ENCODE measurements at regions not wholly inside any gene's neighbourhood (a gene's known extent, or its start where the extent isn't known, plus 50 kb on each side); places are given as distances from the start of the nearest gene placed in this dataset.

GRCh38 chr12:54751493-54751892, 102.8 kb upstream of the MUCL1 start:
- Mint-ChIP-seq H3K27me3 (ENCODE audit: low read depth in 3 of 3) (no peaks in the 10 kb centered on the region), H3K4me1 (peaks cover 11% of the 10 kb centered on the region), H3K4me3 (no peak overlapping the region), H3K36me3 (no peaks in the 10 kb centered on the region), H3K9me3 (no peaks in the 10 kb centered on the region), H3K27ac (no peak overlapping the region)
- Histone ChIP-seq H3K4me2 (replicated peaks; ENCODE audit: extremely low read depth, low read length, poor library complexity, severe bottlenecking) (no peak overlapping the region), H3K79me2 (ENCODE audit: insufficient read depth, low read length) (no peaks in the 10 kb centered on the region), H3K4me3 (replicated peaks in 1 of 3; ENCODE audit: low read depth in 2 of 3, low read length in 3 of 3) (no peak overlapping the region), H3K27ac (ENCODE audit: low read depth in 1 of 2, low read length in 2 of 2) (no peak overlapping the region), H3K36me3 (replicated peaks in 1 of 2; ENCODE audit: control insufficient read depth in 1 of 2, insufficient read depth in 2 of 2, low read length in 2 of 2) (no peaks in the 10 kb centered on the region), H4K20me1 (ENCODE audit: insufficient read depth, low read length) (no peaks in the 10 kb centered on the region), H3K9ac (ENCODE audit: insufficient read depth, low read length, poor library complexity, severe bottlenecking) (no peak overlapping the region), H3K9me3 (replicated peaks in 1 of 2; ENCODE audit: control insufficient read depth in 1 of 2, insufficient read depth in 1 of 2, low read length in 2 of 2) (no peaks in the 10 kb centered on the region), H3K27me3 (ENCODE audit: control insufficient read depth in 2 of 2, insufficient read depth in 2 of 2, low read length in 2 of 2) (no peaks in the 10 kb centered on the region), H3K4me1 (ENCODE audit: control insufficient read depth in 1 of 2, insufficient read depth in 2 of 2, low read length in 2 of 2) (peaks cover 0 to 11% of the 10 kb centered on the region in 2 donors), H2AFZ (ENCODE audit: insufficient read depth, low read depth, low read length, poor library complexity, severe bottlenecking) (no peak overlapping the region)
- TF ChIP-seq, protein P1, sequence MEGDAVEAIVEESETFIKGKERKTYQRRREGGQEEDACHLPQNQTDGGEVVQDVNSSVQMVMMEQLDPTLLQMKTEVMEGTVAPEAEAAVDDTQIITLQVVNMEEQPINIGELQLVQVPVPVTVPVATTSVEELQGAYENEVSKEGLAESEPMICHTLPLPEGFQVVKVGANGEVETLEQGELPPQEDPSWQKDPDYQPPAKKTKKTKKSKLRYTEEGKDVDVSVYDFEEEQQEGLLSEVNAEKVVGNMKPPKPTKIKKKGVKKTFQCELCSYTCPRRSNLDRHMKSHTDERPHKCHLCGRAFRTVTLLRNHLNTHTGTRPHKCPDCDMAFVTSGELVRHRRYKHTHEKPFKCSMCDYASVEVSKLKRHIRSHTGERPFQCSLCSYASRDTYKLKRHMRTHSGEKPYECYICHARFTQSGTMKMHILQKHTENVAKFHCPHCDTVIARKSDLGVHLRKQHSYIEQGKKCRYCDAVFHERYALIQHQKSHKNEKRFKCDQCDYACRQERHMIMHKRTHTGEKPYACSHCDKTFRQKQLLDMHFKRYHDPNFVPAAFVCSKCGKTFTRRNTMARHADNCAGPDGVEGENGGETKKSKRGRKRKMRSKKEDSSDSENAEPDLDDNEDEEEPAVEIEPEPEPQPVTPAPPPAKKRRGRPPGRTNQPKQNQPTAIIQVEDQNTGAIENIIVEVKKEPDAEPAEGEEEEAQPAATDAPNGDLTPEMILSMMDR (IDR thresholded peaks at IDR 0.05), result no peak
- no peak for DNase-seq
- intact Hi-C loops (cut with micrococcal nuclease), result loop anchor here (5.0 to 10.0 kb wide), 3 partner anchors 103 to 321 kb away; partner anchors contain the start of gene MUCL1 (in 1 of the 2)
- WGBS (ENCODE audit: insufficient coverage), result no CpG with 5 or more reads among the region's 1 CpG

GRCh38 chr12:54749191-54749818, 101.1 kb upstream of the DCD start:
- Histone ChIP-seq H3K79me2 (ENCODE audit: insufficient read depth, low read length) (no peaks in the 10 kb centered on the region), H3K4me1 (ENCODE audit: control insufficient read depth in 1 of 2, insufficient read depth in 2 of 2, low read length in 2 of 2) (peaks cover 0 to 11% of the 10 kb centered on the region in 2 donors), H3K36me3 (replicated peaks in 1 of 2; ENCODE audit: control insufficient read depth in 1 of 2, insufficient read depth in 2 of 2, low read length in 2 of 2) (no peaks in the 10 kb centered on the region), H3K4me3 (replicated peaks in 1 of 3; ENCODE audit: low read depth in 2 of 3, low read length in 3 of 3) (no peak overlapping the region), H4K20me1 (ENCODE audit: insufficient read depth, low read length) (no peaks in the 10 kb centered on the region), H2AFZ (ENCODE audit: insufficient read depth, low read depth, low read length, poor library complexity, severe bottlenecking) (no peak overlapping the region), H3K27me3 (ENCODE audit: control insufficient read depth in 2 of 2, insufficient read depth in 2 of 2, low read length in 2 of 2) (no peaks in the 10 kb centered on the region), H3K4me2 (replicated peaks; ENCODE audit: extremely low read depth, low read length, poor library complexity, severe bottlenecking) (no peak overlapping the region), H3K9me3 (replicated peaks in 1 of 2; ENCODE audit: control insufficient read depth in 1 of 2, insufficient read depth in 1 of 2, low read length in 2 of 2) (peaks cover 0 to 3% of the 10 kb centered on the region in 2 donors), H3K27ac (ENCODE audit: low read depth in 1 of 2, low read length in 2 of 2) (no peak overlapping the region), H3K9ac (ENCODE audit: insufficient read depth, low read length, poor library complexity, severe bottlenecking) (no peak overlapping the region)
- WGBS (ENCODE audit: insufficient coverage), result 6% methylated on average over 3 of the region's 5 CpGs
- Mint-ChIP-seq H3K4me3 (no peak overlapping the region), H3K36me3 (no peaks in the 10 kb centered on the region), H3K27ac (no peak overlapping the region), H3K4me1 (peaks cover 11% of the 10 kb centered on the region), H3K27me3 (ENCODE audit: low read depth in 3 of 3) (peaks cover 0 to 4% (median 0%) of the 10 kb centered on the region in 3 donors), H3K9me3 (peaks cover 0 to 3% (median 1%) of the 10 kb centered on the region in 7 donors)
- TF ChIP-seq, protein P1 (IDR thresholded peaks at IDR 0.05), result peak; percentile 78
- intact Hi-C loops (cut with micrococcal nuclease), result loop anchor here in 1 of 2 donors (2.0 kb wide), 1 partner anchor 209 kb away; no protein-coding TSS in a partner anchor
- peak; percentile 44 to 71 (median 57) for DNase-seq

Data from CD14-positive monocyte (primary cell).